ENCODE measurements at regions not wholly inside any gene's neighbourhood (a gene's known extent, or its start where the extent isn't known, plus 50 kb on each side); places are given as distances from the start of the nearest gene placed in this dataset.
"Not testable (repeated sequence)": the region's sequence is repeated elsewhere in the genome, so short reads cannot be mapped to it uniquely, and the experiment has no call there.

- TF ChIP-seq CTCF (IDR thresholded peaks at IDR 0.05; ENCODE audit: insufficient read depth, low read length, poor library complexity, severe bottlenecking); EZH2phosphoT487 (conservative IDR thresholded peaks at IDR 0.05; ENCODE audit: low read length): not testable (repeated sequence)
Measured at GRCh38 chr7:55707410-55707809, 135.1 kb upstream of the VOPP1 start.

Measured in SU-DHL-6 (cell line).